Jurkat, Clone E6-1 (cell line): ENCODE measurements at regions not wholly inside any gene's neighbourhood (a gene's known extent, or its start where the extent isn't known, plus 50 kb on each side); places are given as distances from the start of the nearest gene placed in this dataset.

Source experiments
- DNase-seq: peaks from one replicate; pipeline ENCODE4 v3.0.0-alpha.2; 2011; ENCODE audit warnings: low read depth, low spot score
- H3K4me3 ChIP-seq: 2 replicates; pipeline ENCODE4 v1.5.1; 2011; ENCODE audit warnings: mild to moderate bottlenecking, low read length, control low read depth, moderate library complexity

DNA sequence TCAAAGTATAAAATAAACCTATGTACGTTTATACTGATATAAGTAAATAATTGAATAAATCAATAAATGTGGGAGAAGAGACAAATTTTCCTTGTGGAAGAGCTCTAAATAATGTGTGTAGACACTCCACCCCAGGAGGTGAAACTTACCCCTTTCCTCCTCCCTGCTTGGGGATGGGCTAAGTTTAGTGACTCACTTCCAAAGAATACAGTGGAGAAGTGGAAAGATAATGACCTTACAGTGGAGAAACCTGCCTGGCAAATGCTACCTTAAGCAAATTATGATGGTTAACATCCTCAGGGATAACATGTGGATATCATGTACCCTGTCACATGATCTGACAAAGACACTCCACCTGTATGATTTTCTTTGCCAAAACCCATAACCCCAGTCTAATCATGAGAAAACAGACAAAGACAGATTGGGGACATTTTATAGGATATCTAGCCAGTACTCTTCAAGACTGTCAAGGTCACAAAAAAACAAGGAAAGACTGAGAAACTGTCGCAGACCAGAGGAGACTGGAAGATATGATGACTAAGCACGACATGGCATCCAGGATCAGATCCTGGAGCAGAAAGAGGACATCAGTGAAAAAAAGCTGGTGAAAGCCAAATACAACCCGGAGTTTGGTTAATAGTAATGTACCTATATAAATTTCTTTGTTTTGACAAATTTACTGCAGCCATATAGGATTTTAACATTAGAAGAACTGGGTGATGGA is 195.5 kb upstream of the PRDM1 start:
- H3K4me3 ChIP-seq = no peak overlapping the region
- no peak for DNase-seq

DNA sequence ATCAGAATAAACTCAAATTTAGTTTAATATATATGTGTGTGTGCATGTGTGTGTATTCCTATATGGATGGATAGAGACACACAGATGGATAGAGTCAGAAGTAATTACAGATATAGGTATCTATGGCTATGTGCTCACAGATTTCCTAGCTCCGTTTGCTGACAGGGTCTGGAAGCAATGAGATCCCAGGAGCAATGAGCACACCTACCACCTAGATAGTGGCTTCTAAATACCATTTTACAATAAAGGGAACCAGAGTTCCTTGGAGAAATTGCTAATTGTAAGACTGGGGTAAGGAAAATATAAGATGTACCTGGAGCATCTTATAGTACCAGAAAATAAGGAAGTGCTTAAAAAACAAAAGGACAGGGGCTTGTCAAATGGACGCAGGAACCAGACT is 196.2 kb upstream of the PRDM1 start:
- H3K4me3 ChIP-seq = no peak overlapping the region
- no peak for DNase-seq

DNA sequence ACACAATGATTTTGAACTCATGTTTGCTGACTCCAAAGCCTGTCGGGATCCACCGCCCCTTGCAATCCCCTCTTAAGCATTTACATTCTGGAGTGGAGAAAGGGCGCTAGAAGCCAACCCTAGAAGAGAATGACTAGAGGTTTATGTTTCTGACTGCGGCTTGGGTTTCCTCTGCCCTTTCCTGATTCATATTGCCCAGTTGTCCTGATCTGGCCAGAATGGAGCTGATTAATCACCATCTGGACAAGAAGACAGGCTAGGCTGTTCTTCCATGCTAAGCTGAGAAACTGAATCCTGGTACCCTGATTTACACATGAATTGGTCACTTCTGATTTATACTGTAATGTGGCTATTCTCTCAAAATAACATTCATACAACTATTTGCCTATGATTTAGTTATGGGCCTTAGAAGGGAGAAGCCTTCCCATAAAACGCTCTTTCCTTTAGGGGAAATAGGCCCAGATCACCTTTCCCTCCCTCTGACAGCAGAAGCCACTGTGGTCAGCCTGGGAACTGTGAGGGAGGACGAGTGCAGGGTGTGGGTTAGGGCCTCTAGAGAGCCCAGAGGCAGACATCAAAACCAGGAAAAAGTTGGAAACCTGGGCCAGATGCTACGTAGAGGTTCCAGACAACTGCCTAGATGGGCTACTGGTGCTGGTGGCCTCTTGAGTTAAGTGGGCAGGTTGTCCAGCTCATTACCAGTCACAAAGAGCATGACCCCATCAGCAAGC is 199.2 kb upstream of the PRDM1 start:
- no peak for DNase-seq
- no peak overlapping the region for H3K4me3 ChIP-seq

DNA sequence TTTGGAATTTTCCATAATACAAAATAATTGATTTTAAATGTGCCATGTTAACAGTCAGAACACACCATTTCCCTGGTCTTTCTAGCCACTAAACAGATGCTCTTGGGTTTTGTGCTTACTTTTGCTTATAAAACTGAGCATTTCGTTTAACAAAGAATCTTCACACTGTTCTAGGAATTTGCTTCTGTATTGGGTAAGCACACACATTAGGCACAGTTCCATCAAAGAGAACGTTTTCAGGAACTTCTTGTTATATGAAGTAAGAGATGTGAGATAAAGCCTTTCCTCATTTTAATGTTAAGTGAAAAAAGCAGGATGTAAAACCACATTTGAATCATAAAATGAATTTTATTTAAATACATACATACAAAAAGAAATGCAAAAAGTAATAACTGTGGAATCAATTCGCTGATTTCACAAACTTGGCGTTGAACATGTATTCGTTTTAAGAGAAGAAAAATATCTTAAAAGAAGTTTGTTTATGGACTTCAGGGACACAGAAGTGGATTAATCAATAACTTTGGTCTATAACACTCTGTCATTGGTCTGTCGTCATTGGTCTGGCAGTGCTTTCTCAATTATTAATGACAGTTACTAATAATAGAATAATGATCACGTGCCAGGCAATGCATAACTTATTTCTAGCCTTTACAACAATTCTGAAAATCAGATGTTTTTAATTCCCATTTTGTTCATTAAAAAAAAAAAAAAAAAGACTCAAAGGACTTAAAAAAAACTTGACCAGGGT is 199.9 kb upstream of the PRDM1 start:
- no peak for DNase-seq
- H3K4me3 ChIP-seq = no peak overlapping the region

DNA sequence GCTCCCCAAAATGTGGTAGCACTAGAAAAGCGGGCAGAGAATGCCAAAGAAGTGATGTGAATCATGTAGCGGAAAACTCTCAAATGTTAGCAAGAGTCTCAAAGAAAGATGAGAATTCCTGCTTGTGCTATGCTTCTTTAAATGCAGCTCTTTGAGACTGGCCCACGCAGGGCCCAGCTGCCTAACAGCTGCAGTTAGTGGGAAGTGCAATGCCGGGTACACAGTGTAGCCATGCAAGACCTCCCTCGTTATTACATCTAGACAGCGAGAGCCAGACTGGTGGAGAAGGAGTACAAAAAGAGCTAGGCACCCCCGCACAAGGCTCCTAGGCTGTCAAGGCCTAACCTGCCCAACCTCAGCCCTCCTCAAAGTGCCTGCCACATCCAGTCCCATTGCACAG is 201.7 kb upstream of the PRDM1 start:
- no peak for DNase-seq
- H3K4me3 ChIP-seq = no peak overlapping the region

GRCh38 chr6:105884011-105884410 is 202.1 kb upstream of the PRDM1 start:
- no peak for DNase-seq
- H3K4me3 ChIP-seq = no peak overlapping the region

GRCh38 chr6:105882828-105883227 is 203.3 kb upstream of the PRDM1 start:
- no peak for DNase-seq
- H3K4me3 ChIP-seq = no peak overlapping the region

- no peak for DNase-seq
- H3K4me3 ChIP-seq = no peak overlapping the region
Measured at GRCh38 chr6:105882121-105882803, 203.9 kb upstream of the PRDM1 start.

DNA sequence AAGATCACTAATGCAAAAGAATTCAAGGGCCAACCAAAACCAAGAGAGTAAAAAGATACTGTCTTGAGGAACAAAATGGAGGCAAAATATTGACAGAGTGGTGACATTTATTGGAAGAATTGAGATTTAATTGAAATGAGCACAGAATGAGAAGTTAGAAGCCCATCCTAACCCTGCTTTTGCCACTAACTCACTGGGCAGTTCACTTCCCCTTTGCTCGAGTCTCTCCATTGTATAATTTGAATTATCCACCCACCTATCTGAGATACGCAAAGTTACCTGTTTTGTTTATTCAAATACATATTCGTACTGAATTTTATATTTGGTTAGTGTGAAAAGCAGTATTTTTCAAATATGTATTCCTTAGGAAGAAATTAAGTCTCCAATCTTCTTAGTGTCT is 204.5 kb upstream of the PRDM1 start:
- H3K4me3 ChIP-seq = no peak overlapping the region
- no peak for DNase-seq

GRCh38 chr6:105880030-105880492 is 206.1 kb upstream of the PRDM1 start:
- DNase-seq = no peak
- no peak overlapping the region for H3K4me3 ChIP-seq

DNA sequence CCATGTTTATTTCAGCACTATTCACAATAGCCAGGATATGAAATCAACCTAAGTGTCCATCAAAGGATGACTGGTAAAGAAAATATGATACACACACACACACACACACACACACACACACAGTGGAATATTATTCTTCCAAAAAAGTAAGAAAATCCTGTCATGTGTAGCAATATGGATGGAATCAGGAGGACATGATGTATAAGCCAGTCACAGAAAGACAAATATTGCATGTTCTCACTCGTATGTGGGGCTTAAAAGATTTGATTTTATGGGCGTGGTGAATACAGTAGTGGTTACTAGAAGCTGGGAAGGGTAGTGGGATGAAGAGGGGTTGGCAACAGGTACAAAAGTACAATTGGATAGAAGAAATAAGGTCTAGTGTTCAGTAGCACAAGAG is 207.0 kb upstream of the PRDM1 start:
- H3K4me3 ChIP-seq = no peak overlapping the region
- DNase-seq = no peak

- no peak for DNase-seq
- H3K4me3 ChIP-seq = no peak overlapping the region
Measured at GRCh38 chr6:105875974-105876640, 210.0 kb upstream of the PRDM1 start.

GRCh38 chr6:105874835-105875626 is 211.1 kb upstream of the PRDM1 start:
- H3K4me3 ChIP-seq = no peak overlapping the region
- no peak for DNase-seq

GRCh38 chr6:105873799-105874198 is 212.3 kb upstream of the PRDM1 start:
- no peak for DNase-seq
- no peak overlapping the region for H3K4me3 ChIP-seq

- DNase-seq = no peak
- H3K4me3 ChIP-seq = no peak overlapping the region
Measured at GRCh38 chr6:105873211-105873704, 212.9 kb upstream of the PRDM1 start.

- DNase-seq = no peak
Measured at GRCh38 chr6:105872249-105872648, 213.9 kb upstream of the PRDM1 start.

DNA sequence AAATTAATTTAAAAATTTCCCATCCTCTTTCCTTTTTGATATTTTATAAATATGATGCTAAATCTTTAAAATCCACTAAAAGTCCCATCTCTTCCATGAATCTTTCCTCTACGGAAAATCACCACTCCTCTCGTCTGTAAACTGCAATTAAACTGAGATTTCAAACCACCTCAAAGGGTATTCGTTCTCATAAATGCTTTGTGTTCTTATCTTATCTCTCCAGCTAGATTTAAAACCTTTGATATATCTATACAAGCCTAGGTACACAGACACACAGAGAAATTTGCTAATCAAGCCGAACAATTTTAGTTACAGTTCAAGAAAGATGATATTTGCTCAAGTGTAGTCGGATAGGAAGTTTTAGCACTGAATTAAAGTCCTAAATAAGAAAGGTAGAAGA is 214.6 kb upstream of the PRDM1 start:
- DNase-seq = peak; percentile 47

More at GRCh38 chr6:105872249-105872648, 213.9 kb upstream of the PRDM1 start:
- no peak overlapping the region for H3K4me3 ChIP-seq

DNA sequence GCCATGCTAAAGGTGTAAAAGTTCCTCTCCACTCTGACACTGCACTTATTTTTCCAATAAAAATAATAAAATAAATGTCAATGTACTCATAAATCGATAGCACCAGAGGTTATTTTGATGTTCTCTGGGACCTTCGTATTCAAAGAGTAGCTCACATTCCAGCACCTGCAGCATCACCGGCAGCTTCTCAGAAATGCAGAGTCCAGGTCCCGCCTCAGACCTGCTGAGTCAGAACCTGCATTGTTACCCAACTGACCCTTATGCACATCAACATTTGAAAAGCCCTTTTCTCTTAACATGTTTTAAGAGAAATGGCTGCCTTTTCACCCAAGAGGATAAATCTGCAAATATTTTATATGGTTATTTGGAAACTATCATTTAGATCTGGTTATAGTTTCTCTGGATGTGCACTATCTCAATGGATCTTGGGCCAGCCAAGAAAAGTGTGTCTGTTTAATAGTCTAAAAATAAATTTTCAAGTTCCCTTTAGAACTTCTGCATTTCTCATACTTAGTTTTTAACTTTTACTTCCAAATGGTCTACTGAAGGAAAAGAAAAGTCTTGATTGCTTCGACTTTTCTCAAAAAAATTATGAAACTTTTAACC is 216.2 kb upstream of the PRDM1 start:
- DNase-seq = no peak
- H3K4me3 ChIP-seq = no peak overlapping the region

More for the DNA sequence above, 214.6 kb upstream of the PRDM1 start:
- no peak overlapping the region for H3K4me3 ChIP-seq
